GM21381 (cell line): ENCODE measurements at regions not wholly inside any gene's neighbourhood (a gene's known extent, or its start where the extent isn't known, plus 50 kb on each side); places are given as distances from the start of the nearest gene placed in this dataset.
"Not testable (repeated sequence)": the region's sequence is repeated elsewhere in the genome, so short reads cannot be mapped to it uniquely, and the experiment has no call there.

Experiments used
- ATAC-seq: cut with Tn5 transposase; IDR thresholded peaks from one replicate; pipeline ENCODE4 v1.9.1; 2021; ENCODE audit warnings: mild to moderate bottlenecking, moderate library complexity; ENCODE audit not compliant: unreplicated experiment

- ATAC-seq = peak; percentile 95
These were observed 240.8 kb upstream of the DDX53 start for GRCh38 chrX:22758807-22759481.

GRCh38 chrX:22760513-22761057 lies 239.2 kb upstream of the DDX53 start:
- no peak for ATAC-seq

- ATAC-seq = no peak
These were observed 211.5 kb upstream of the DDX53 start for GRCh38 chrX:22788221-22788620.

GRCh38 chrX:22795671-22796070 lies 204.1 kb upstream of the DDX53 start:
- no peak for ATAC-seq

- no peak for ATAC-seq
These were observed 199.4 kb upstream of the DDX53 start for GRCh38 chrX:22800360-22800759.

GRCh38 chrX:22800806-22801205 lies 199.0 kb upstream of the DDX53 start:
- ATAC-seq = no peak

GRCh38 chrX:22803353-22803752 lies 196.4 kb upstream of the DDX53 start:
- ATAC-seq = peak; percentile 57

- ATAC-seq = no peak
These were observed 188.9 kb upstream of the DDX53 start for GRCh38 chrX:22810876-22811275.

- no peak for ATAC-seq
These were observed 181.7 kb upstream of the DDX53 start for GRCh38 chrX:22818061-22818460.

GRCh38 chrX:22855693-22856092 lies 144.1 kb upstream of the DDX53 start:
- ATAC-seq = no peak

- no peak for ATAC-seq
These were observed 140.1 kb upstream of the DDX53 start for GRCh38 chrX:22859642-22860041.

GRCh38 chrX:22866801-22867200 lies 133.0 kb upstream of the DDX53 start:
- not testable (repeated sequence) for ATAC-seq

GRCh38 chrX:22882543-22882942 lies 117.2 kb upstream of the DDX53 start:
- no peak for ATAC-seq

- no peak for ATAC-seq
These were observed 109.9 kb upstream of the DDX53 start for GRCh38 chrX:22889819-22890218.

GRCh38 chrX:22912616-22913015 lies 87.1 kb upstream of the DDX53 start:
- ATAC-seq = no peak

GRCh38 chrX:22922961-22923360 lies 76.8 kb upstream of the DDX53 start:
- no peak for ATAC-seq

GRCh38 chrX:22934640-22935039 lies 65.1 kb upstream of the DDX53 start:
- ATAC-seq = no peak

- ATAC-seq = no peak
These were observed 54.8 kb upstream of the DDX53 start for GRCh38 chrX:22944945-22945344.
